ENCODE measurements at regions not wholly inside any gene's neighbourhood (a gene's known extent, or its start where the extent isn't known, plus 50 kb on each side); places are given as distances from the start of the nearest gene placed in this dataset.

DNA sequence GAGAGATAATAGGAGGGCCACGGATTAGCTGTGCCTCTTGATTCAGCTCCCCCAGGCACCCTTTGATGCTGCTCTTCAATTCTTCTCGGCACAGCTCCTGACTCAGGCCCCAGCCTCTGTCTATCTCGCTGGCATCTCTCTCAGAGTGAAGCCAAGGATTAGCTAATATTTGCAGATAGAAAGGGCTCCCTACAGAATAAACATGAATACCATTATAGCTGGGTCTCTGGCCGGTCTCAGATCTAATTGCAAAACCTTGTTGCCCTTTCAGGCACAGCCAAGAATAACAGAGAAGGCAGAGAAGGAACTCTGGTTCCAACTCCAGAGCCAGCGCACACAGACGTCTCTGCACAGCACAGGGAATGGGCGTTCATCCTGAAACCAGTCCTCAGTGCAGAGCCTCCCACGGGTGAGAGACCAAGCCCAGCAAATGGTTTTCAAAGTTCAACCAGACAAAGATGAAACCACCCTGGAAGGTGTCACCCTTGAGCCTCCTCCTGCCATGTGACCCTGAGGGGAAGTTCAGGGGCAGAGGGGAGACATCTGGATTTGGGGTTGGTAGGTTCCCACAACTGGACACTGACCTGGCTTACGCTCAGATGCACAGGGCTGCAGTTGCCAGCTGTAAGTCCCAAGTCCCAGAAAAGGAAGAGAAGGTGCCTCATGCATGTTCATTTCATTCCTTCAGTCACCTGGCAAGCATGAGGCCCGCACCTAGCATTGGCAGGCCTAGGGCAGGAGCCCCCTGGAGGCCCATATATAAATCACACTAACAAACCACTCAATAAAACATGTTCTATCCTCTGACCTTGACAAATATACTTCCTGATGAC is 394.0 kb downstream of the NPHP4 start:
- DNase-seq (ENCODE audit: low spot score) = peak; percentile 12

GRCh38 chr1:5597171-5597850 is 394.9 kb downstream of the NPHP4 start:
- DNase-seq (ENCODE audit: low spot score) = no peak

DNA sequence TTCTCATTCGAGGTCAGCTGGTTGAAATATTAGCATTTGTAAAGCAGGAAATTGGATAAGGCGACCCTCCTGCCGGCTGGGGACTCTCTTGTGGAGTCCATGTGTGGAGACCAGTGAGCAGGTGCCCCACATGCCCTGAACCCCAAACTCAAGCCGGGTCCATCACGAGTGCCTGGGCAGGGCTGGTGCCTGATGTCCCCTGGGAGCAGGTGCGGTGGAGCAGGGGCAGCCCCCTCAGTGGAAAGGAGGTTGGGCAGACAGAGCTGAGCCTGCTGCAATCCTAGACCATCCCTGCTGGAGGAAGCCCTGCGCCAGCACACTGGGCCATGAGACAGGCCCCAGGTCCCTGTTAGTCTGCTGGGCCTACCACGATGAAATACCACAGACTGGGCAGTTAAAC is 395.6 kb downstream of the NPHP4 start:
- no peak for DNase-seq (ENCODE audit: low spot score)

GRCh38 chr1:5595531-5596170 is 396.6 kb downstream of the NPHP4 start:
- DNase-seq (ENCODE audit: low spot score) = no peak

- no peak for DNase-seq (ENCODE audit: low spot score)
Observed at GRCh38 chr1:5594056-5594956, 397.9 kb downstream of the NPHP4 start.

DNA sequence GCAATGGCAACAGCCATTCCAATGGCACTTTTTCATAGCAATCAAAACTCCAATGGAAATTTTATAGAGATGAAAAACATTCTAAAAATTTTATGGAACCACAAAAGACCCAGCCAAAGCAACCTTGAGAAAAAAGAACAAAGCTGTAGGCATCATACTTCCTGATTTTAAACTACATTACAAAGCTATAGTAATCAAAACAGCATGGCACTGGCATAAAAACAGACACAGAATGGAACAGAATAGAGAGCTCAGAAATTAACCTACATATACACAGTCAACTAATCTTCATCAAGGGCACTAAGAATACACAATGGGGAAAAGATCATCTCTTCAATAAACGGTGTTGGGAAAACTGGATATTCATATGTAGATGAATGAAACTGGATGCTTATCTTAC is 401.5 kb downstream of the NPHP4 start:
- no peak for DNase-seq (ENCODE audit: low spot score)

DNA sequence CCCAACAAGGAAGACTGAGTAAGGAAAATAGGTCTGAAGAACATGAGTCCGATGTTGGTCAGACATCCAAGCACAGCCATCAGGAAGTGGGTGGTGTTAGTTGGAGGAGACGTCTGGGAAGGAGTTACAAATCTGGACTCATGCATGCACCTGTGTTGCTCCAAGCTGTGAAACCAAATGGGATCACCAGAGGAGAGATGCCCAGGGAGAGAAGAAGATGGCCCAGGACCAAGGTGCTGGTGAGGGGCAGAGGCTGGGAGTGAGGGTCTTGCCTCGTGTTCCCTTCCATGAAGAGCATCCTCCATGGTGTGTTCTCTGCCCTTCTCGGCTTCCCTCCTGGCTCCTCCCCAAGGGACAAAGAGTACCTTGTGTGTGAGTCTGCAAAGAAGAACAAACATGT is 405.6 kb downstream of the NPHP4 start:
- DNase-seq (ENCODE audit: low spot score) = no peak

- no peak for DNase-seq (ENCODE audit: low spot score)
Observed at GRCh38 chr1:5585256-5585655, 407.0 kb downstream of the NPHP4 start.

DNA sequence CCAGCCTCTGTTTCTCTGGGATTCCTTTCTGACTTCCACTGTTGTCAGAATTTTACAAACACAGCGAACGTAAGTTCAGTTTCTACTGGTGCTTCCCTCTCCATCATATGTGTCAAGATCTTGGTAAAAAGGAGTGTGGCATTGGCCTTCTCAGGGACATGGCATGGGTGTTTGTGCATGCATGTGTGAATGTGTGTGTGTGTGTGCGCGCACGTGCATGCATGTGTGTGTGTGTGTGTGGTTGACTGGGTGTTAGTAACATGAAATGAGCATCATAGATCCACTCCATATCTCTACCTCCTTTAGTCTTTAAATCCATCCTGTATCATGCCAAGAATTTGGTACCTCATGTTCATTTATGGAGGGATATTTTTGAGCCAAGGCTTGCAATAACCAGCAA is 411.3 kb downstream of the NPHP4 start:
- no peak for DNase-seq (ENCODE audit: low spot score)

DNA sequence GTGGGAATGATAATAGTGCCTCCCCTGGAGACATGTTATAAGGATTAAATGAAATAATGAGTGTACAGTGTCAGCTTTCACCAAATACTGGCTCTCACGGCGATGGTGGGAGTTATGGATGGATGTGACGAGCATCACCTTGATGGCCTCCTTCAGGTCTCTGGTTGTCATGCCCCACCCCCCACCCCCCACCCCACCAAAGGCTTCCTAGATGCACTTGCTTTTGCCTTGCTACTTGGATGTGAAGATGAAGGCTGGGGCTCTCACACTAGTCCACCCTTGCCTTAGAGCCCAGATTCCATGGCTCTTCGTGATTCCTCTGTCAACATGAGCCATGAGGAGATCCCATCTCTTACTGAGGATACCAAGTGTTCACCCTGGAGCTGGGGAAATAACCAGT is 412.3 kb downstream of the NPHP4 start:
- no peak for DNase-seq (ENCODE audit: low spot score)

GRCh38 chr1:5578690-5579089 is 413.5 kb downstream of the NPHP4 start:
- no peak for DNase-seq (ENCODE audit: low spot score)

DNA sequence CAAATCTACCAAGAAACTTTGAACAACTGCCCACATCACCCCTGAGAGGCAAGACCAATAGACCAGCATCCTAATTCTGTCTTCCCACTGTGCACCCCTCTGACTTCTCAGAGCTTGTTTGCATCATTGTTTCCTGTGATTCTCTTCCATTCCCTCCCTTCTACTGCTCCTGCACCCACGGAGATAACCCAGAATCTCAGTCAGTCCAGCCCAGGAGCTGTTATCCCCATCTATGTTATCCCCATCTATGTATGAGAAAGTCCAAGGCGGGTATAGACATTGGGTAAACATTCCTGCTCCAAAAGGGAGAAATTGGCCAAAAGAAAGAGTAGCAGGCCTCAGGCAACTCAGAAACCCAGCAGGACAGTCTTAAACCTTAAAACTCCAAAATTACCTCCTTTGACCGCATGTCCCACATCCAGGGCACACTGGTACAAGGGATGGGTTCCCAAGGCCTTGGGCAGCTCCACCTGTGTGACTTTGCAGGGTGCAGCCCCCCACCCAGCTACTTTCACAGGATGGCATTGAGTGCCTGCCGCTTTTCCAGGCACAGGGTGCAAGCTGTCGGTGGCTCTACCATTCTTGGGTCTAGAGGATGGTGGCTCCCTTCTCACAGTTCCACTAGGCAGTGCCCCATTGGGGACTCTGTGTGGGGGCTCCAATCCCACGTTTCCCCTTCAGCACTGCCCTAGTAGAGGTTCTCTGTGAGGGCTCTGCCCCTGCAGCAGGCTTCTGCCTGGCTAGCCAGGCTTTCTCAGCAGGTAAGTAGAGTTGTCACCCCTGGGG is 414.8 kb downstream of the NPHP4 start:
- DNase-seq (ENCODE audit: low spot score) = no peak

GRCh38 chr1:5576673-5577065 is 415.6 kb downstream of the NPHP4 start:
- no peak for DNase-seq (ENCODE audit: low spot score)

DNA sequence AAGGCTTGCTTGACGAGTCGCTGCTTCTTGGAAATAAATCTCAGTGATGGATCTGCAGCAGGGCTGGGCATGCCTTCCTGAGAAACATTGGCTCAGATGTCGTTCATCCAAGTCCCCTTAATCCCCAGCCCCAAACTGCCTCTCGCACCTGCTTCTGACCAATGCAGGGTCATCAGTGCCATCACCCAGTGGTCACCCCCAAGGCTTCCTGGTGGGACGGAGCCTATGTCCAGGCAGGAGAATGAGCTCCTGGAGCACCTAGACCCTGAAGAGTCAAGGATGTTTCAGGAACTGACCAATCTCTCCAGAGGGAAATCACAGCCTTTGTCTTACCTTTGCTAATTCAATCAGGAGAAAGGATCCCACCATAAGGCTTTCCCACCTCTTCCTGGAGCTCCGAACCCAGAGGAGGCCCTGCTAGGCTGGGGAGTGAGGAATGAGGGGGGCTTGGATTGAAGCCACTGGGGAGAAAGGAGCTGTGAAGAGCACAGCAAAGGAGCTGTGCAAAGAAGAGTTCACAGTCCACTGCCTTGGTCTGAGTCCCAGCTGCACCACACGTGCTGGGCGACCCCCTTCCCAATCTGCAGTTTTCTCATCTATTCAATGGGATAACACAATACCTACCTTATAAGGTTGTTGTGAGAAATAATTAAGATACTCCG is 416.1 kb downstream of the NPHP4 start:
- no peak for DNase-seq (ENCODE audit: low spot score)

DNA sequence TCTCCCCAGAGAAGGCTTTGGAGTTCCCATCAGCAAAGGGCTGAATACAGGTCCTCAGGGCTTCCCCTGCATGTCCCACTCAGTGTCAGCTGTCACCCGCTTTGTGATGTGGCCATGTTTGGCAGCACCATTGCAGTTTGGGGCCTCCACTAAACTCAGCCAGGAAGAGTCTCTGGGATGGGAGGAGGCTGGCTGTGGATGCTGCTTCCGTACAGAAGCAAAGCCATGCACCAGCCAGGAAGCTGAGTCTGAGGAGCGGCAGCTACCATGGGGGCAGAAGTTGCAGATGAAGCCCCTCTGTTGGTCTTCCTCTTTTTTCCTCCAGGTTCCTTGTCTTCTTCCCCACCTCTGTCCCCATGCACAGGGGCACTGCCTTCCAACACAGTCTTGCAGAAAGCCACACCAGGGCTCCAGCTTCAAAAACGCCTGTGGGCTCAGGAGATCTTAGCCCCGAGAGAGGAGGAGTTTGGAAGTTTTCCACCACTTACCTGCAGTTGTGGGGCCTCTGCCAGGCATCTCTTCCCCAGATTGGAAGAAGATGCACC is 416.8 kb downstream of the NPHP4 start:
- no peak for DNase-seq (ENCODE audit: low spot score)

GRCh38 chr1:5574641-5575040 is 417.6 kb downstream of the NPHP4 start:
- DNase-seq (ENCODE audit: low spot score) = no peak

DNA sequence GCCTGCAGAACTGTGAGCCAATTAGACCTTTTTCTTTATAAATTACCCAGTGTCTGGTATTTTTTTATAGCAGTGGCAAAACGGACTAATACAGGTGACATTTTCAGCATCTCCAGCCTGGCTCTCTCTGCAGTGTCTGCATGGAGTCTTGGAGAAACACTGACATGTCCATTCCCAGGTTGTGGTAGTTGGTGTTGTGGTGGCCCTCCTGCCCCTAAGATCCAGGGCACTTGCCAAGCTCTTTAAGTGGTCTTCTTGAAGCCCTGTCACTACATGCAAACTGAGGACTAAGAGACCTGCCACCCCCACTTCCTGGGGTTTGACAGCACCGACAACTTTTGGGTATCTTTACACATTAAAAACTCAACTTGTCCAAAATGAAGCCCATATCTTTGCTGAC is 419.4 kb downstream of the NPHP4 start:
- no peak for DNase-seq (ENCODE audit: low spot score)

DNA sequence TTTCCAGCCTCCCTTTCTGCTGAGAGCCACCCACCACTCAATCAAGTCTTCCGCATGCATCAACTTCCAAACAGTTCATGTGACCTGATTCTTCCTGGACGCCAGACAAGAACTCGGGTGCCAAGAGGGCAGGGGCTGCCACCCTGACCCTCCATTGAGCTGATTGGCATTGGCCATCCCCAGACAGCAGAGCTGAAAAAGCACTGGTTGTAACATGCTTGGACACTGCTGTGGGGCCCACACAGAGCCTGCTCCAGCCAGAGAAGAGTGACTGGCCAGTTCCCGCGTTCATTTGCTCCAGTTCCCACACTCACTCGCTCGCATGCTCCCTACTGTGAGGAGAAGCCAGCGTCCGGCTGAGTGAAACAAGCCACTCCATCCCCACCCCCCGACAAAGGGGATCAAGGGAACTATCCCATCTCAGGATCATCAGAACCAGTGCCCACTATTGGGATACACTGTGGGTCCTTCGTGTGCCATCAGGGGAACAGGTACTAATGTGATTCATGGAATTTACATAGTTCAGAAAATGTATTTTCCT is 420.3 kb downstream of the NPHP4 start:
- DNase-seq (ENCODE audit: low spot score) = no peak

DNA sequence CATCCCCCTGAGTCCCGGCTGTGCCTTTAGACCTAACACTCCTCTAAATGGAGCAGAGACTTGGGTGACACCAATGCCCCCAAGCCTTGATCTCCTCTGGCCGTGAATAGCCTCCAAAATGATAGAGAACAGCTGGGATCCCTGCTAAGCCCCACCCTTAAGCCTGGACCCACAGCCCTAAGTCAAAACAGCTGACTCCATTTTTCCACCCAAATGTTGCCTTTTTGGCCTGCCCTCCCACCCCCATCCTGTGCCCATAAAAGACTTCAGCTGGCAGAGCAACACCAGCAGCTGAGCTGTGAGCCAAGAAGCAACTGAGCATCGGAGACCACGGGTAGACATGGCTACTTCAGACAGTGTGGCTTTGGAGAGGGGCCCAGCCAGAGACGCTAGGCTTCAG is 420.8 kb downstream of the NPHP4 start:
- DNase-seq (ENCODE audit: low spot score) = no peak

DNA sequence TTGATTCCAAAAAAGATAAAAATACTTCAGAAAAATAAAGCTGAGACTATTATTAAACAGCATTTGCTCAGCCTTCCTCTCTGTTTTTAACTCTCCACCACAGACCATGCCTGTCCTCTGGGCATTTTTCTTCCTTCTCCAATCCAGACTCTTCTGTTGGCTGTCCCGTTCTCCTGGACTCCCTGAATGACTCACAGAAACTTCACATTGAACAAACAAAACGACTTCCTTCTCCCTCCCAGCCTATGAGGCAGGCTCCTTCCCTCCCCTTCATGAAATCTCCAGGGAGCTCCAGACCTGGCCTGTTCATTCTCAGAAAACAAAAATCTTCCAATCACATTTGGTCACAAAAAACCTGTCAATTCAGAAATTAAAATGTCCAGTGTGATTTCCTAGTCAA is 421.3 kb downstream of the NPHP4 start:
- DNase-seq (ENCODE audit: low spot score) = no peak
